ENCODE measurements at regions not wholly inside any gene's neighbourhood (a gene's known extent, or its start where the extent isn't known, plus 50 kb on each side); places are given as distances from the start of the nearest gene placed in this dataset.

DNA sequence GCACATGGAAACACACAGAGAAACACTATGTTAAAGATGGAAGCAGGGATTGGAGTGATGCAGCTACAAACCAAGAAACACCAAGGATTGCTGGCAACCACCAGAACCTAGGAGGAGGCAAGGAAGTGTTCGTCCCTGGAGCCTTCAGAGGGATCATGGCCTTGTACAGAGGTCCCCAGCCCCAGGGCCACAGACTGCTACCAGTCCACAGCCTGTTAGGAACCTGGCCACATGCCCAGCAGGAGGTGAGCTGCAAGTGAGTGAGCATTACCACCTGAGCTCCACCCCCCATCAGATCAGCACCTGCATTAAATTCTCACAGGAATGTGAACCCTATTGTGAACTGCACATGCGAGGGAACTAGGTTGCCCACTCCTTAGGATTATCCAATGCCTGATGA, 505.7 kb upstream of the MDFIC2 start:
- Histone ChIP-seq H3K4me3 (replicated peaks; ENCODE audit: low read depth, low read length) (no peak overlapping the region), H3K36me3 (ENCODE audit: control insufficient read depth, insufficient read depth, low read length) (no peaks in the 10 kb centered on the region), H3K27me3 (replicated peaks; ENCODE audit: control insufficient read depth, insufficient read depth, low read length) (no peaks in the 10 kb centered on the region)
- TF ChIP-seq, protein P1, sequence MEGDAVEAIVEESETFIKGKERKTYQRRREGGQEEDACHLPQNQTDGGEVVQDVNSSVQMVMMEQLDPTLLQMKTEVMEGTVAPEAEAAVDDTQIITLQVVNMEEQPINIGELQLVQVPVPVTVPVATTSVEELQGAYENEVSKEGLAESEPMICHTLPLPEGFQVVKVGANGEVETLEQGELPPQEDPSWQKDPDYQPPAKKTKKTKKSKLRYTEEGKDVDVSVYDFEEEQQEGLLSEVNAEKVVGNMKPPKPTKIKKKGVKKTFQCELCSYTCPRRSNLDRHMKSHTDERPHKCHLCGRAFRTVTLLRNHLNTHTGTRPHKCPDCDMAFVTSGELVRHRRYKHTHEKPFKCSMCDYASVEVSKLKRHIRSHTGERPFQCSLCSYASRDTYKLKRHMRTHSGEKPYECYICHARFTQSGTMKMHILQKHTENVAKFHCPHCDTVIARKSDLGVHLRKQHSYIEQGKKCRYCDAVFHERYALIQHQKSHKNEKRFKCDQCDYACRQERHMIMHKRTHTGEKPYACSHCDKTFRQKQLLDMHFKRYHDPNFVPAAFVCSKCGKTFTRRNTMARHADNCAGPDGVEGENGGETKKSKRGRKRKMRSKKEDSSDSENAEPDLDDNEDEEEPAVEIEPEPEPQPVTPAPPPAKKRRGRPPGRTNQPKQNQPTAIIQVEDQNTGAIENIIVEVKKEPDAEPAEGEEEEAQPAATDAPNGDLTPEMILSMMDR (IDR thresholded peaks at IDR 0.05; ENCODE audit: insufficient read depth, low read length, poor library complexity, severe bottlenecking) = no peak
- no peak for DNase-seq (ENCODE audit: extremely low read depth, insufficient read length)

DNA sequence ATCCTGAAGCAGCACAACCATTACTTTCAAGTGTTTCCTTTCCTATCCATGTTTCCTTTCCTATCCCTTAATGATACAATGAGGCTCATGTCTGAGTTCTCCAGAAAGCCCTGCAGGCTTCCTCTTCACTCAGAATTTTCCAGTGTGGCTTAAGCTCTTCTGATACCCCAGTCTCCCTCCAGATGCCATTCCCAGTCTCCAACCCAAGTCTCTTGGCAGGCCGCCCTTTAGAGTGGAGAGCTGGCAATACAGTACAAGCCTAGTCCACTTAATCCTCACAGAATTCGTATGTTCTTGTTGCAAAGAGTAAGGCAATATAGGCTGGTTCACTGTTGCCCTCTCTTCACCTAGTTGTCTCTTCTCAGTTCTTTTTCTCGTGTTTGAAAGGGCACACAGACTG, 503.9 kb upstream of the MDFIC2 start:
- no peak for DNase-seq (ENCODE audit: extremely low read depth, insufficient read length)
- Histone ChIP-seq H3K27me3 (replicated peaks; ENCODE audit: control insufficient read depth, insufficient read depth, low read length) (no peaks in the 10 kb centered on the region), H3K36me3 (ENCODE audit: control insufficient read depth, insufficient read depth, low read length) (no peaks in the 10 kb centered on the region), H3K4me3 (replicated peaks; ENCODE audit: low read depth, low read length) (no peak overlapping the region)
- TF ChIP-seq, protein P1 (IDR thresholded peaks at IDR 0.05; ENCODE audit: insufficient read depth, low read length, poor library complexity, severe bottlenecking) = no peak

DNA sequence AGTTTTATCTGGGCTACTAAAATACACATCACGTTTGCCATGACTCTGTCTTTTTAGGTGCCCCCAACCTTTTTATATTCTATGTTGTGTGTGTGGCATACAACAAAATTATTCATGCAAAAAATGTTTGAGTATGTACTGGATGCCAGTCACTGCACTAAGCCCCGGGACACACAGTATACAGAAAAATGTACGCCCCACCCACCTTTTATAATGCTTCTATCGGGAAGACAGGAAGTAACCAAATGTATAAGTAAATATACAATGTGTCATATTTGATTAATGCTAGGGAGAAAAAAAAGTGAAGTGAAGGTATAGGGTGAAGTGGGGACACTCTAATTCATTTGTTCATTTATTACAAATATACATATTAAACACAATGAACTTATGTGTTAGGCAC, 503.4 kb upstream of the MDFIC2 start:
- Histone ChIP-seq H3K27me3 (replicated peaks; ENCODE audit: control insufficient read depth, insufficient read depth, low read length) (no peaks in the 10 kb centered on the region), H3K36me3 (ENCODE audit: control insufficient read depth, insufficient read depth, low read length) (no peaks in the 10 kb centered on the region), H3K4me3 (replicated peaks; ENCODE audit: low read depth, low read length) (no peak overlapping the region)
- TF ChIP-seq, protein P1 (IDR thresholded peaks at IDR 0.05; ENCODE audit: insufficient read depth, low read length, poor library complexity, severe bottlenecking) = no peak
- DNase-seq (ENCODE audit: extremely low read depth, insufficient read length) = no peak

DNA sequence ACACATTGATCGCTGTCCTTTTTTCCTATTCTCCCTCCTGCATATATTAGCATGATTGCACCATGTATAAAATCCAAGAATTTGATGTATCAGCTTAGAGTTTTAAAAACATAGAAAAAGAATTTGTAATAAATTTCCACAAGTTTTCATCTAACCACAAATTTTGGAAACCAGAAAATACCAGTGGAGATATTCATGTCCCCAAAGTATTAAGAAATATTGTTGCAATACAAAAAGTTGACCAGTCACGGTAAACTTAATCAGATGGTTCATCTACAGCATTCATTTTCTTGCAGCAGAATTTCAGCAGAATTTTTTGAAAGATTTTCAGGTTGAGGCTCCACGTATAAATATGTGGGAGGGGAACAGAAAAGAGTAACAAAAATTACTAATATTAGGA, 500.9 kb upstream of the MDFIC2 start:
- no peak for DNase-seq (ENCODE audit: extremely low read depth, insufficient read length)
- TF ChIP-seq, protein P1 (IDR thresholded peaks at IDR 0.05; ENCODE audit: insufficient read depth, low read length, poor library complexity, severe bottlenecking) = no peak

DNA sequence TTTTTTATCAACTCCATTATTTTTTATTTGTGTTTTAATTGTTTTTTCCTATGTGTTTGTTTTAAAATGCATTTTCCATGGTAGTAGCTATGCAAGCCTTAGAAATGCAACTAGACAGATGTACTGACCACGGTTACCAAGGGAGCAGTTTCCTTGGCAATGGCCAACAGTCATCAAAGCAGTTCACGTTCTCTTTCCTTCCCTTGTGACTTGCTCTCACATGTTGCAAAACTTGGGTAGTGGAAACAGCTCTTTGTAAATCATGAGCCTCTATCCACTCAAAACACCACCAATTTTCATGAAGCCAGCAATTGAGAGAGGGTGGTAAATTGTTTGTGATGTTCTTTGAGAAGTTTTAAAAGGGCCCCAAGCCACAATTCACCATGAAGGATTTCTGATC, 499.4 kb upstream of the MDFIC2 start:
- Histone ChIP-seq H3K36me3 (ENCODE audit: control insufficient read depth, insufficient read depth, low read length) (no peaks in the 10 kb centered on the region), H3K4me3 (replicated peaks; ENCODE audit: low read depth, low read length) (no peak overlapping the region), H3K27me3 (replicated peaks; ENCODE audit: control insufficient read depth, insufficient read depth, low read length) (no peaks in the 10 kb centered on the region)
- DNase-seq (ENCODE audit: extremely low read depth, insufficient read length) = no peak
- TF ChIP-seq, protein P1 (IDR thresholded peaks at IDR 0.05; ENCODE audit: insufficient read depth, low read length, poor library complexity, severe bottlenecking) = no peak

More for the DNA sequence above, 500.9 kb upstream of the MDFIC2 start:
- no peaks in the 10 kb centered on the region for H3K27me3 ChIP-seq (replicated peaks; ENCODE audit: control insufficient read depth, insufficient read depth, low read length)
- H3K4me3 ChIP-seq (replicated peaks; ENCODE audit: low read depth, low read length) = no peak overlapping the region
- H3K36me3 ChIP-seq (ENCODE audit: control insufficient read depth, insufficient read depth, low read length) = no peaks in the 10 kb centered on the region

DNA sequence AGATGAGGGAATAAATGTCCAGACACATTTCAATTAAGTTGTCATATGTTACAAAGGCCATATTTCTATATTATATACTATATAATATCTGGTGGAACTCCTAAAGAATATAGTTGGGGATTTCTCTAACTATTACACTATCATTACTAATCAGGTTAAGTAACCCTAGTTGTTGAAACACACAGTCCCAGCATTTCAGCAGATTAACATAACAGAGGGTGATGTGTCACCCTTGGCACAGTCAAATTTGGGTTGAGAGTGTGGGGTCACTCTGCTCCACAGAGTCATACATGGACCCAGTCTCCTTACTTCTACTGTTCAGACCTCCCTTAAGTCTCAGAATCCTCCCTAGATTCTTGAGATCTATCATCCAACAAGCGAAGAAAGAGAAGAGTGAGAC, 496.4 kb upstream of the MDFIC2 start:
- Histone ChIP-seq H3K27me3 (replicated peaks; ENCODE audit: control insufficient read depth, insufficient read depth, low read length) (no peaks in the 10 kb centered on the region), H3K4me3 (replicated peaks; ENCODE audit: low read depth, low read length) (no peak overlapping the region), H3K36me3 (ENCODE audit: control insufficient read depth, insufficient read depth, low read length) (no peaks in the 10 kb centered on the region)
- TF ChIP-seq, protein P1 (IDR thresholded peaks at IDR 0.05; ENCODE audit: insufficient read depth, low read length, poor library complexity, severe bottlenecking) = no peak
- DNase-seq (ENCODE audit: extremely low read depth, insufficient read length) = no peak

All from GM06990 (cell line).